ENCODE measurements at regions not wholly inside any gene's neighbourhood (a gene's known extent, or its start where the extent isn't known, plus 50 kb on each side); places are given as distances from the start of the nearest gene placed in this dataset.
"Not testable (repeated sequence)": the region's sequence is repeated elsewhere in the genome, so short reads cannot be mapped to it uniquely, and the experiment has no call there.

DNA sequence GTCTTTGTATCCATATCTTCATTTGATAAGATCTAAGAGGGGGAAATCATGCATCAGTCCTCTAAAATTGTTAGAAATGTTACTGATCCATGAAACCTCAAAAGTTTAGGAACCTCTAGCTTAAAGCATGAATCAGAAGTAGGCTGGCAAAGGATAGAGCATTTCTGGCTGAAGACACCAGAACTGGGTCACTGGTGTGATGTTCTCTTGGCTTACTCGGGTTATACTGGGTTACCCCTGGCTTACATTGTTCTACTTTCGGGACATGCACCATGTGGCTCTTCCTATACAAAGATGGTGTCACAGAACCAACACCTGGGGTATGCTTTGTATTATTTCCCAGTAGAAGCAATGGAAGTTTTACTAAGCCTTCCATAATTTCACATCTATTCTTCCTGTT is 83.2 kb upstream of the TNP1 start:
- H3K9me3 Mint-ChIP-seq, result peaks cover 0 to 14% (median 5%) of the 10 kb centered on the region in 7 donors
- H3K27me3 Mint-ChIP-seq, result peaks cover 0 to 17% (median 10%) of the 10 kb centered on the region in 3 donors
- no peak overlapping the region for H3K4me3 Mint-ChIP-seq
- no peak for ATAC-seq (ENCODE audit: low read depth in 2 of 2)
- no peaks in the 10 kb centered on the region for H3K36me3 Mint-ChIP-seq
- no peak for DNase-seq
- H3K4me1 Mint-ChIP-seq, result no peaks in the 10 kb centered on the region
- no peak overlapping the region for H3K27ac Mint-ChIP-seq

- H3K4me1 Mint-ChIP-seq, result no peaks in the 10 kb centered on the region
- H3K4me3 Mint-ChIP-seq, result no peak overlapping the region
- no peaks in the 10 kb centered on the region for H3K36me3 Mint-ChIP-seq
- H3K27ac Mint-ChIP-seq, result peak overlapping the region in 1 of 6 donors; percentile 40
- DNase-seq, result no peak
- peaks cover 0 to 14% (median 5%) of the 10 kb centered on the region in 7 donors for H3K9me3 Mint-ChIP-seq
- ATAC-seq (ENCODE audit: low read depth in 2 of 2), result no peak
- H3K27me3 Mint-ChIP-seq, result peaks cover 0 to 17% (median 10%) of the 10 kb centered on the region in 3 donors
Observed at GRCh38 chr2:216942465-216942864, 82.6 kb upstream of the TNP1 start.

DNA sequence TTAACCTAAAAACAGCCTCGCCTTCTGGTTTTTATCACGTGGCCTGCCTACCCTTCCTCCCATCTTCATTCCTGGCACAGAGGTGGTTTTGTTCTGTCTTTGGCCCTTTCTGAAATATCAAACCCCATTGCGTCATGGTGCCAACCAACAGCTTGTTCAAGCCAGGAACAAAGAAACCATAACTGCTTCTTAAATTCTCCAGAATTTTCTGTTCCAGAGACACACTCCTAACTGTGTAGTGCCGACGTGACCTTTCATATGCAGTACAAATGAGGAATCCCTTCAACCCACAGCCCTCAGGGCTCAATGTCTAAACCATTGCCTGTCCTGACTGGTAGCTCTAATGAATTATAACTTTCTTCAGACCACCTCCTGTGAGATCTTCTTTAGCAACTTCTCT is 82.2 kb upstream of the TNP1 start:
- Mint-ChIP-seq H3K4me1 (no peaks in the 10 kb centered on the region), H3K9me3 (peaks cover 0 to 14% (median 5%) of the 10 kb centered on the region in 7 donors), H3K4me3 (no peak overlapping the region), H3K27ac (no peak overlapping the region), H3K27me3 (peaks cover 3 to 19% (median 12%) of the 10 kb centered on the region in 3 donors), H3K36me3 (no peaks in the 10 kb centered on the region)
- no peak for ATAC-seq (ENCODE audit: low read depth in 2 of 2)
- no peak for DNase-seq

DNA sequence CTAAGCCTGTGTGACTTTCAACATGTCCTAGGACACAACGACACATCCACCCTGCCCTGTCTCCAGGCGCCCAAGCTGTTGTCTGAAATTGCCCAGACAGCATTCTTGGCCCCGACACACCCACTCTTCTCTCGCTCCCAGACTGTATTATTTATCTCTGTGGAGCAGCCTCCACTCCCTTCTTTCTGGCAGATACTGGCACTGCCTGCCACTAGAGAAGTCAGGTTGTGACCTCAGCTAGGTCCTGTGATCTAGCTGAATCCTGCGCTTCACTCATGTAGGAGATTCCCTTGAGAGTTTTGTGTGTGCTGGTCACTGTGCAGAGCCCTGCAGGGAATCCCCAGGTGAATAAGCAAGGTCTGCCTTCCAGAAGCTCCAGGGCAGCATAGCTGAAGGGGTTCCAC is 77.1 kb upstream of the TNP1 start:
- ATAC-seq (ENCODE audit: low read depth in 2 of 2), result no peak
- peak overlapping the region in 1 of 8 donors; percentile 67 for H3K4me3 Mint-ChIP-seq
- H3K4me1 Mint-ChIP-seq, result no peaks in the 10 kb centered on the region
- peaks cover 0 to 14% (median 7%) of the 10 kb centered on the region in 7 donors for H3K9me3 Mint-ChIP-seq
- H3K36me3 Mint-ChIP-seq, result no peaks in the 10 kb centered on the region
- peaks cover 19 to 26% (median 25%) of the 10 kb centered on the region in 3 donors for H3K27me3 Mint-ChIP-seq
- DNase-seq, result no peak
- H3K27ac Mint-ChIP-seq, result no peak overlapping the region

DNA sequence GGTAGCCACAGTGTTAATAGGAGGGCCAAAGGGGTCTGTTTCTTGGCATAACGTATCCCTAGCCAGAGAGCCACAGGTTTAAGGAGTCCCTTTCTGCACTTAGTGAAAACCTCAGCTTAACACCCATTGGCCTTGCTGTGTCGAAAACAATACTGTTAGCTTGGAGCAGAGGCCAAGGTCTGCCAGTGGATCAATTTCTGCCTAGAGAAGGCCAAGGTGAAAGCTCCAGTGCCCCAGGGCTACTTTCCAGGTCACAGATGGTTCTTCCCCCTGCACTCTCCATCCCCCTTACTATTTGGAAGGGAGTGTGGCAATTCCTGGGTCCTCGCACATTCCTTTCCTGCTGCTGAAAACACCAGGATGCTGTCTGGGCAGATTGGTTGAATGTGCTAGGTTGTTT is 74.8 kb upstream of the TNP1 start:
- ATAC-seq (ENCODE audit: low read depth in 2 of 2) (no peak), DNase-seq (no peak)
- H3K4me1 Mint-ChIP-seq, result no peaks in the 10 kb centered on the region
- no peak overlapping the region for H3K27ac Mint-ChIP-seq
- no peaks in the 10 kb centered on the region for H3K36me3 Mint-ChIP-seq
- H3K9me3 Mint-ChIP-seq, result peaks cover 0 to 8% (median 5%) of the 10 kb centered on the region in 7 donors
- H3K27me3 Mint-ChIP-seq, result peaks cover 19 to 27% (median 24%) of the 10 kb centered on the region in 3 donors
- H3K4me3 Mint-ChIP-seq, result no peak overlapping the region

GRCh38 chr2:216934151-216934550 is 74.3 kb upstream of the TNP1 start:
- H3K27me3 Mint-ChIP-seq, result peaks cover 19 to 32% (median 28%) of the 10 kb centered on the region in 3 donors

DNA sequence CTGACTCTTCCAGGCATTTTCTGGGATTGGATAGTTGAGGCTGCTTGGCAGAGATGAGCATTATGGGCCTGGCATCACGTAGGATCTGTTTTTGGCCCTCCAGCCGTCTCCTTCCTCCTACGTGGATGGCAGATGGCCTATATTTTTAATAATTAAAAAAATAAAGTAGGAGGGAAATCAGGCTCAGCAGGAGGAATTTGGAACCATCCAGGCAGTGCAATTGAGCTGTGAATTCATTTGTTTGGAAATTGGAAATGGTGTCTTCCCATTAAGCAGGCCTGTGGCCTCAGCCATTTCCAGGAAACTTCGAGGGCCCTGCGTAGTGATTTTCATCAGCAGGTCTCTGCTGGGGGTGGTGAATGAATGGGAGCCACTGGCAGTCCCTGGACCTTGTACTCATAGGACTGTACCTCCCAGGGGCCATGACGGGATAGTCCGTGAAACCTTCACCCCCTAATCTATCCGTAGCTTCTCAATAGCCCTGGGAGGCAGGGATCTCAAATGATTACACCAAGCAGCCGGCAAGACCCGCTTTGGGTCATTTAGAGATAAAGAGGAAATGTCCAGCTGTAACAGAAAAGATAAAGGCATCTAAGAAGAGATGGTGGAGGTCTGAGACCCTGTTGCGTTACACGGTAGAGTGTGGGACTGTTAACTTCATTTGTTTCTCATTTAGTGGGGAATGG is 73.1 kb upstream of the TNP1 start:
- Mint-ChIP-seq H3K9me3 (peaks cover 0 to 8% (median 4%) of the 10 kb centered on the region in 7 donors), H3K4me1 (no peaks in the 10 kb centered on the region), H3K27me3 (peaks cover 19 to 27% (median 24%) of the 10 kb centered on the region in 3 donors), H3K27ac (no peak overlapping the region), H3K4me3 (no peak overlapping the region), H3K36me3 (no peaks in the 10 kb centered on the region)
- DNase-seq (no peak), ATAC-seq (ENCODE audit: low read depth in 2 of 2) (no peak)

More at GRCh38 chr2:216934151-216934550, 74.3 kb upstream of the TNP1 start:
- DNase-seq, result no peak
- no peaks in the 10 kb centered on the region for H3K4me1 Mint-ChIP-seq
- no peak overlapping the region for H3K27ac Mint-ChIP-seq
- no peaks in the 10 kb centered on the region for H3K36me3 Mint-ChIP-seq
- ATAC-seq (ENCODE audit: low read depth in 2 of 2), result no peak
- H3K9me3 Mint-ChIP-seq, result peaks cover 0 to 8% (median 6%) of the 10 kb centered on the region in 7 donors
- H3K4me3 Mint-ChIP-seq, result no peak overlapping the region

DNA sequence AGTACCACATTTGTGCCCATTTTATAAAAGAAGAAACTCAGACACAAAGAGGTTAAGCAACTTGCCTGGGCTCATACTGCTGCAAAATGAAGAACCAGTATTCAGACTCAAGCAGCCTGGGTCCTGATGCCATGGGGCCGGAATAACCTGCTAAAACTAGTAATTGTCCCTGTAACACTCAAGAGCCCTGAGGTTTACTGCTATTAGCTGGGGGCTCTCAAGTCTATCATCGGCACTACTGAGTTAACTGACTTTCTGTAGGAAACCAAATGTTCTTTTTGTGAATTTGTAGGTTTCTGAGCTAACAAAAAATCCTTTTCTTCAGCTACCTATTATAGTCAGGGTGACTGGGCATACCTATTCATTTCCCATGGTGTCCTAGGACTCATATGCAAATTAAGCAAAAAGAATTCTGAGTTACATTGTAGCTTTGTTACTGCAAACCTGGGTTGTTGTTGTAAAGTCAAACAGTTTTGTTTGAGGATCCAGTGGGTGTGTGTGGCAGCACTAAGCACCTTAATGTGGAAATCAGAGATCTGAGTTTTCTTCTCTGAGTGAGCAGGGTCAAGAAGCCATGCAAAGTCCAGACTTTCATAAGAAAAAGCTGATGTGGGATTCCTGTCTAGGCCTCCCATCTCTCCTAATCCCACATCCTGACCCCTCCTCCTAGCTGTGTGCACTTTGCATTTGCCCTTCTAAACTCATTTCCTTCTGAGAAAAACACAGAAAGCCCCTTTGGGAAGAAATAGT is 72.4 kb upstream of the TNP1 start:
- Mint-ChIP-seq H3K36me3 (no peaks in the 10 kb centered on the region), H3K4me1 (no peaks in the 10 kb centered on the region)

GRCh38 chr2:216930716-216931115 is 70.9 kb upstream of the TNP1 start:
- Mint-ChIP-seq H3K9me3 (peaks cover 0 to 8% (median 3%) of the 10 kb centered on the region in 7 donors), H3K36me3 (no peaks in the 10 kb centered on the region), H3K27me3 (peaks cover 20 to 25% (median 22%) of the 10 kb centered on the region in 3 donors), H3K4me3 (no peak overlapping the region), H3K4me1 (no peaks in the 10 kb centered on the region), H3K27ac (no peak overlapping the region)
- DNase-seq (no peak), ATAC-seq (ENCODE audit: low read depth in 2 of 2) (no peak)

More for the DNA sequence above, 72.4 kb upstream of the TNP1 start:
- Mint-ChIP-seq H3K9me3 (peaks cover 0 to 8% (median 4%) of the 10 kb centered on the region in 7 donors), H3K27me3 (peaks cover 25 to 31% (median 29%) of the 10 kb centered on the region in 3 donors), H3K27ac (no peak overlapping the region), H3K4me3 (no peak overlapping the region)
- ATAC-seq (ENCODE audit: low read depth in 2 of 2) (no peak), DNase-seq (no peak)

- not testable (repeated sequence) for H3K4me3 Mint-ChIP-seq; H3K27ac Mint-ChIP-seq; ATAC-seq (ENCODE audit: low read depth in 2 of 2); H3K4me1 Mint-ChIP-seq; H3K36me3 Mint-ChIP-seq; H3K9me3 Mint-ChIP-seq; DNase-seq
- peaks cover 20 to 24% (median 22%) of the 10 kb centered on the region in 3 donors for H3K27me3 Mint-ChIP-seq
Observed at GRCh38 chr2:216929338-216929737, 69.5 kb upstream of the TNP1 start.

GRCh38 chr2:216927163-216927562 is 67.3 kb upstream of the TNP1 start:
- ATAC-seq (ENCODE audit: low read depth in 2 of 2) (no peak), DNase-seq (no peak)
- peaks cover 15 to 20% (median 17%) of the 10 kb centered on the region in 3 donors for H3K27me3 Mint-ChIP-seq
- H3K27ac Mint-ChIP-seq, result no peak overlapping the region
- no peaks in the 10 kb centered on the region for H3K36me3 Mint-ChIP-seq
- H3K9me3 Mint-ChIP-seq, result peaks cover 0 to 8% (median 2%) of the 10 kb centered on the region in 7 donors
- H3K4me3 Mint-ChIP-seq, result no peak overlapping the region
- no peaks in the 10 kb centered on the region for H3K4me1 Mint-ChIP-seq

- no peak overlapping the region for H3K4me3 Mint-ChIP-seq
- no peaks in the 10 kb centered on the region for H3K36me3 Mint-ChIP-seq
- peaks cover 11 to 20% (median 17%) of the 10 kb centered on the region in 3 donors for H3K27me3 Mint-ChIP-seq
- H3K4me1 Mint-ChIP-seq, result no peaks in the 10 kb centered on the region
- DNase-seq (no peak), ATAC-seq (ENCODE audit: low read depth in 2 of 2) (no peak)
- H3K9me3 Mint-ChIP-seq, result peaks cover 0 to 8% (median 2%) of the 10 kb centered on the region in 7 donors
- no peak overlapping the region for H3K27ac Mint-ChIP-seq
Observed at GRCh38 chr2:216925636-216926366, 65.9 kb upstream of the TNP1 start.

GRCh38 chr2:216925006-216925405 is 65.1 kb upstream of the TNP1 start:
- H3K4me3 Mint-ChIP-seq, result no peak overlapping the region
- H3K27me3 Mint-ChIP-seq, result peaks cover 11 to 20% (median 17%) of the 10 kb centered on the region in 3 donors
- H3K36me3 Mint-ChIP-seq, result no peaks in the 10 kb centered on the region
- no peaks in the 10 kb centered on the region for H3K4me1 Mint-ChIP-seq
- H3K27ac Mint-ChIP-seq, result no peak overlapping the region
- ATAC-seq (ENCODE audit: low read depth in 2 of 2), result no peak
- DNase-seq, result no peak
- H3K9me3 Mint-ChIP-seq, result peaks cover 0 to 8% (median 2%) of the 10 kb centered on the region in 7 donors
